Body of pancreas (tissue), 4 donors: ENCODE measurements at regions not wholly inside any gene's neighbourhood (a gene's known extent, or its start where the extent isn't known, plus 50 kb on each side); places are given as distances from the start of the nearest gene placed in this dataset.

Experiments
- CTCF ChIP-seq, 7 experiments: fragments of 450-650 bp in 4 of 7; fragments of 200-600 bp in 3 of 7; sonication (generic) in 3 of 7; IDR thresholded peaks; one replicate each; pipeline ENCODE4 v1.5.1; 2016 to 2019; ENCODE audit warnings: antibody characterized with exemption in 7 of 7
- POLR2A ChIP-seq, 3 donors: fragments of 450-650 bp; IDR thresholded peaks; one replicate each; pipeline ENCODE4 v1.6.1; 2016; ENCODE audit warnings: antibody characterized with exemption in 3 of 3, mild to moderate bottlenecking in 2 of 3

- TF ChIP-seq CTCF (IDR thresholded peaks at IDR 0.05) = no peak
- no peak for TF ChIP-seq POLR2A (IDR thresholded peaks at IDR 0.05)
These were observed 115.3 kb upstream of the BCOR start for GRCh38 chrX:40213092-40213491.
